Fibroblast of villous mesenchyme (primary cell): ENCODE measurements at regions not wholly inside any gene's neighbourhood (a gene's known extent, or its start where the extent isn't known, plus 50 kb on each side); places are given as distances from the start of the nearest gene placed in this dataset.

Experiments
- DNase-seq: peaks from one replicate; pipeline ENCODE4 v3.0.0-alpha.2; 2010; ENCODE audit warnings: low read depth
- H3K4me3 ChIP-seq: 2 replicates; pipeline ENCODE4 v1.5.1; 2011; ENCODE audit warnings: low read depth, mild to moderate bottlenecking, low read length
- TF ChIP-seq, protein P1 (sequence below): IDR thresholded peaks from 2 replicates; pipeline ENCODE4 v1.5.1; 2012; ENCODE audit warnings: low read depth, mild to moderate bottlenecking, low read length; ENCODE audit not compliant: insufficient read depth

- H3K4me3 ChIP-seq, result no peak overlapping the region
- TF ChIP-seq, protein P1, sequence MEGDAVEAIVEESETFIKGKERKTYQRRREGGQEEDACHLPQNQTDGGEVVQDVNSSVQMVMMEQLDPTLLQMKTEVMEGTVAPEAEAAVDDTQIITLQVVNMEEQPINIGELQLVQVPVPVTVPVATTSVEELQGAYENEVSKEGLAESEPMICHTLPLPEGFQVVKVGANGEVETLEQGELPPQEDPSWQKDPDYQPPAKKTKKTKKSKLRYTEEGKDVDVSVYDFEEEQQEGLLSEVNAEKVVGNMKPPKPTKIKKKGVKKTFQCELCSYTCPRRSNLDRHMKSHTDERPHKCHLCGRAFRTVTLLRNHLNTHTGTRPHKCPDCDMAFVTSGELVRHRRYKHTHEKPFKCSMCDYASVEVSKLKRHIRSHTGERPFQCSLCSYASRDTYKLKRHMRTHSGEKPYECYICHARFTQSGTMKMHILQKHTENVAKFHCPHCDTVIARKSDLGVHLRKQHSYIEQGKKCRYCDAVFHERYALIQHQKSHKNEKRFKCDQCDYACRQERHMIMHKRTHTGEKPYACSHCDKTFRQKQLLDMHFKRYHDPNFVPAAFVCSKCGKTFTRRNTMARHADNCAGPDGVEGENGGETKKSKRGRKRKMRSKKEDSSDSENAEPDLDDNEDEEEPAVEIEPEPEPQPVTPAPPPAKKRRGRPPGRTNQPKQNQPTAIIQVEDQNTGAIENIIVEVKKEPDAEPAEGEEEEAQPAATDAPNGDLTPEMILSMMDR, result no peak
- DNase-seq, result no peak
Observed at GRCh38 chr9:105912157-105912862, 218.0 kb downstream of the TMEM38B start.

DNA sequence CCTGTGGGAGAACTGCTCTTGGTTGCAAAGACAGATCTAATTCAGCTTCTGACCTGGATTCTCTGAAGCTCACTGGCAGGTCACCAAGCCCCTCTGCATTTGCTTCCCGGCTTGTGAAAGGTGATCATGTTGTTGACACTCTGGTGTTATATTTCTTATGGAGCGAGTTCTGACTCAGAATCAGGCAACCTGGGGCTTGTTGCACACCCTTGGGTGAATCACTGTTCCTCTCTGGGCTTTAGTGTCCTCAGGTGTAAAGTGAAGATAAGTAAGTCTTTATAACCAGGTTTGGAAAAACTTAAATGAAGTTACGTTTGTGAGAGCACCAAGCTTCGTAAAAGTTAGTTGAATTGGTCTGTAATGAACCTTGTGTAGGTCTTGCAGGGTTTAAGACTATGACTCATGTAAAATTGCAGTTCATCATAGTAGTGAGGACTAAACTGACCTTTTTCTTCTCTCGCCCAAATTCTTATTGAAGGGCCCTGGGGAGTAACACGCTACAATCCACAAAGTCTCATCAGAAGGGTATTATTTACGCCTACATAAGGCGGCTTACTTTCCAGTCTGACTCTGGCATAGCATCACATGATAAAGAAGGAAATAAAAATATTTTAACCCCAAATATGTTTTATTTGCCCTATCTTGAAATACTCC, 218.6 kb downstream of the TMEM38B start:
- no peak for DNase-seq
- TF ChIP-seq, protein P1, result no peak

DNA sequence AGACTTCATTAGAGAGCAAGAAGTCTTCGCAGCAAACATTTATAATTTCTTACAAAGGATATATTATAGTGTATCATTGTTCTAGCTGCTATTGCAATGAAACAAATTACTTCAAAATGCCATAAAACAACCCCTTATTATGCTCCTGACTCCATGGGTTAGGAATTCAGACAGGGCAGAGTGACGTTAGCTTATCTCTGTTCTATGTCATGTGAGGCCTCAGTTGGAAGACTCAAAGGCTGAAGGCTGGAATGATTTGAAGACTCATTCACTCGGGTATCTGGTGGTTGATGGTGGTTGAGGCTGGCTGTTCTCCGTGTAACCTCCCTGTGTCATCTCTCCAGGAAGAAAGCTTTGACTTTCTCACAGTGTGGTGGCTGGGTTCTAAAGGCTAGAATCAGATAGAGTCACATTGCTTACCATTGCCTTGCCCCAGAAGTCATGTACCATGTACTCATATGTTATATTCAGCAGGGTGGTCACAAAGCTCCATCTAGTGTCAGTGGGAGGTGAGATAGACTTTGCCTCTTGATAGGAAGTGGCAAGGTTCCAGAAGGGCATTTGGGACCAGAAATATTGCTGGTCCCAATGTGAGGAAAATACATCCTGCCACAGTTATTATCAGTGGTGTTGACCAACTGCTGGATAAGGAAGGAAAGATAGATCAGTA, 226.9 kb downstream of the TMEM38B start:
- no peak overlapping the region for H3K4me3 ChIP-seq
- TF ChIP-seq, protein P1, result no peak
- DNase-seq, result no peak

More for the DNA sequence above, 218.6 kb downstream of the TMEM38B start:
- H3K4me3 ChIP-seq, result no peak overlapping the region

DNA sequence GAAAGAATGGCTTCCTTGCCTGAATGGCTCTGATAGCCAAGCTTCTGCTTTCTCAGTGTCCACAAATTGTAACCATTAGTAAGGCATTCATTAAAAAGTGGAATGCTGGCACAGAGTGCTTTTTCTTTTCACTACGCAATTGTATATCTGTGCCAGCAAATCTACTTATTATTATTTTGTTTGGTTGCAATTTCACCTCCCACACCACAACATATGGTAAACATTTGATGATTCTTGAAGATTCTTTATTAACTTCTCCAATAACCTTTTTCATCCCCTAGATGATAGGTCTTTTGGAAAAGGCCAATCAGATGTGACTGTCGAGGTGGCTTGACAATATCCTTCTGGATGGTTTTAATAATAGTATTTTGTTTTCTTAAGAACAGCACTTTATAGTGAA, 234.1 kb downstream of the TMEM38B start:
- TF ChIP-seq, protein P1, result no peak
- DNase-seq, result no peak
- H3K4me3 ChIP-seq, result no peak overlapping the region

DNA sequence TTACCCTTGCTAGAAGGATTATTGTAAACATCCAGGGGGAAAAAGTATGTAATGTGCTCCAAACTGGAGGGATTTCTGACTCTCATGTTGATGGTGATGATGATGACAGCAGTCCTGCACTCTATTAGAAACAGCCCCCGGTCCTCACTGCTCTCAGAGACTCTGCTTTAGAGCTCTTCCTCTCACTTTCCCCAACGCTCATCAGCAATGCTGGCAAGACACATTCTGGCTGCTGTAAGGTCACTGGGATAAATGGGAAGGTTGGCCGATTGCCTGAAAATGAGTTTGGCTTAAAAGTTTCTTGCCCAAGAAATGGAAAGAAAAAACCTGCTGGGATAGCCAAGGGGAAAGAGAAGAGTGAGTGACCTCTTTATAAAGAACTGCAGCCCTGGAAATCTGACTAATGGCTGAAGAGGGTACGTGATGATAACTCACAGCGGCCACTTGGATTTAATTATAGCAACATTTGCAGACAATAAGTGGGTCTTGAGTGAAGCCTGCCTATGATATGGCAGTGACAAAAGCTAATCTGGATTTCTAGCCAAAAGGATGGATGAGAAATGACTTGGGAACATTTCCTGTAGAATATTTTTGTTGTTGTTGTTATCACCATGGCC, 235.8 kb downstream of the TMEM38B start:
- TF ChIP-seq, protein P1, result no peak
- H3K4me3 ChIP-seq, result no peak overlapping the region
- no peak for DNase-seq

- TF ChIP-seq, protein P1, result no peak
- H3K4me3 ChIP-seq, result no peak overlapping the region
- no peak for DNase-seq
Observed at GRCh38 chr9:105932276-105932675, 237.9 kb downstream of the TMEM38B start.
